H1 (cell line): ENCODE measurements at regions not wholly inside any gene's neighbourhood (a gene's known extent, or its start where the extent isn't known, plus 50 kb on each side); places are given as distances from the start of the nearest gene placed in this dataset.
A peak's percentile ranks its signal among the peaks of the same experiment; 100 is the strongest.

Experiments used
- CTCF ChIA-PET: fragments of 300-600 bp; sonication (Branson Sonifier 250); formaldehyde crosslinking; loops from one replicate; lab custom pipeline; 2021; ENCODE audit not compliant: partially characterized antibody; lab: Charles Lee
- POLR2A ChIA-PET: fragments of 300-600 bp; sonication (Branson Sonifier 250); formaldehyde crosslinking; loops from one replicate; lab custom pipeline; 2021; ENCODE audit warnings: inconsistent platforms; ENCODE audit not compliant: partially characterized antibody; lab: Charles Lee
- DNase-seq, 2 experiments: peaks; one replicate each; pipeline versions ENCODE4 v3.0.0 to v3.0.0-alpha.2; 2010 to 2022; ENCODE audit warnings: low spot score in 2 of 2, low read depth in 1 of 2, mixed read lengths in 1 of 2
- FAIRE-seq: peaks from 2 replicates; lab custom pipeline; 2011; peaks lifted over from hg19 to GRCh38; lab: Jason Lieb, UNC
- H2AFZ ChIP-seq: 2 replicates; pipeline ENCODE4 v1.8.1; 2012; ENCODE audit warnings: low read length, inconsistent platforms
- H2AK5ac ChIP-seq: 2 replicates; pipeline ENCODE4 v1.6.1; 2013; ENCODE audit warnings: low read depth, low read length
- H2BK120ac ChIP-seq: replicated peaks from 2 replicates; pipeline ENCODE3; 2013; ENCODE audit warnings: low read depth, low read length, inconsistent platforms
- H2BK12ac ChIP-seq: 2 replicates; pipeline ENCODE4 v1.6.1; 2013; ENCODE audit warnings: low read depth, low read length
- H2BK15ac ChIP-seq: 2 replicates; pipeline ENCODE4 v1.6.1; 2013; ENCODE audit warnings: low read length
- H2BK20ac ChIP-seq: 2 replicates; pipeline ENCODE4 v1.6.1; 2013; ENCODE audit warnings: low read length
- H2BK5ac ChIP-seq: 2 replicates; pipeline ENCODE4 v1.6.1; 2013; ENCODE audit warnings: low read depth, low read length
- H3K14ac ChIP-seq: 2 replicates; pipeline ENCODE4 v1.6.1; 2013; ENCODE audit warnings: inconsistent platforms; ENCODE audit not compliant: insufficient read length
- H3K18ac ChIP-seq: 2 replicates; pipeline ENCODE4 v1.6.1; 2013; ENCODE audit warnings: low read length; ENCODE audit errors: extremely low read depth
- H3K23ac ChIP-seq: 2 replicates; pipeline ENCODE4 v1.6.1; 2013; ENCODE audit warnings: inconsistent platforms; ENCODE audit not compliant: insufficient read length
- H3K23me2 ChIP-seq: 2 replicates; pipeline ENCODE4 v1.6.1; 2013; ENCODE audit warnings: low read depth, low read length
- H3K27ac ChIP-seq: 2 replicates; pipeline ENCODE4 v1.6.1; 2011; ENCODE audit warnings: low read depth, low read length, inconsistent platforms
- H3K27me3 ChIP-seq, 4 experiments: replicated peaks in 1 of 4; 1 replicate in 1 of 4; 2 replicates in 3 of 4; pipeline versions ENCODE4 v1.6.1 to v1.8.1; 2011 to 2013; ENCODE audit warnings: low read length in 3 of 4, mild to moderate bottlenecking in 3 of 4, inconsistent platforms in 2 of 4, mixed read lengths in 2 of 4, moderate library complexity in 1 of 4; ENCODE audit not compliant: control insufficient read depth in 3 of 4, insufficient read depth in 3 of 4; ENCODE audit errors: extremely low read depth in 1 of 4
- H3K36me3 ChIP-seq, 4 experiments: 2 replicates each; pipeline versions ENCODE4 v1.6.1 to v1.8.1; 2011 to 2013; ENCODE audit warnings: mild to moderate bottlenecking in 4 of 4, low read length in 3 of 4, moderate library complexity in 2 of 4, control low read depth in 1 of 4, inconsistent platforms in 1 of 4; ENCODE audit not compliant: insufficient read depth in 4 of 4, control insufficient read depth in 2 of 4
- H3K4ac ChIP-seq: replicated peaks from 2 replicates; pipeline ENCODE3; 2013; ENCODE audit warnings: low read length, low read depth, mixed read lengths, inconsistent platforms; ENCODE audit not compliant: insufficient read length
- H3K4me1 ChIP-seq, 4 experiments: replicated peaks in 1 of 4; 1 replicate in 1 of 4; 2 replicates in 3 of 4; pipeline versions ENCODE4 v1.6.1 to v1.8.1; 2011 to 2013; ENCODE audit warnings: low read length in 3 of 4, inconsistent platforms in 2 of 4, mixed read lengths in 1 of 4; ENCODE audit not compliant: insufficient read depth in 4 of 4, control insufficient read depth in 3 of 4
- H3K4me2 ChIP-seq, 2 experiments: 2 replicates each; pipeline versions ENCODE4 v1.6.1 to v1.8.1; 2011 to 2013; ENCODE audit warnings: low read depth in 2 of 2, low read length in 2 of 2, control low read depth in 1 of 2, inconsistent platforms in 1 of 2, mild to moderate bottlenecking in 1 of 2; ENCODE audit not compliant: insufficient read depth in 1 of 2
- H3K4me3 ChIP-seq, 4 experiments: fragments of 200-600, 300-600 bp in 1 of 4; sonication (generic), shearing (Covaris generic), sonication (Bioruptor Twin) in 1 of 4; 2 replicates each; pipeline versions ENCODE4 v1.5.1 to v1.8.1; 2011 to 2016; ENCODE audit warnings: low read length in 4 of 4, low read depth in 3 of 4, control low read depth in 2 of 4, inconsistent platforms in 2 of 4, mild to moderate bottlenecking in 2 of 4, mixed read lengths in 1 of 4, moderate library complexity in 1 of 4; ENCODE audit not compliant: insufficient read depth in 2 of 4; ENCODE audit errors: extremely low read depth in 1 of 4
- H3K56ac ChIP-seq: replicated peaks from 2 replicates; pipeline ENCODE3; 2013; ENCODE audit warnings: low read depth, mild to moderate bottlenecking, mixed read lengths, low read length, inconsistent platforms; ENCODE audit not compliant: insufficient read length
- H3K79me1 ChIP-seq: 2 replicates; pipeline ENCODE4 v1.6.1; 2013; ENCODE audit warnings: low read depth, low read length, control low read depth
- H3K79me2 ChIP-seq, 2 experiments: 2 replicates each; pipeline versions ENCODE4 v1.6.1 to v1.8.1; 2012 to 2013; ENCODE audit warnings: low read length in 2 of 2, mild to moderate bottlenecking in 2 of 2, inconsistent platforms in 1 of 2; ENCODE audit not compliant: insufficient read depth in 2 of 2, control insufficient read depth in 1 of 2
- H3K9ac ChIP-seq, 4 experiments: replicated peaks in 1 of 4; 1 replicate in 1 of 4; 2 replicates in 3 of 4; pipeline versions ENCODE4 v1.6.1 to v1.8.1; 2011 to 2013; ENCODE audit warnings: low read depth in 3 of 4, low read length in 3 of 4, control low read depth in 2 of 4, mild to moderate bottlenecking in 2 of 4, moderate library complexity in 2 of 4, inconsistent platforms in 1 of 4; ENCODE audit errors: extremely low read depth in 1 of 4
- H3K9me3 ChIP-seq, 2 experiments: 2 replicates each; pipeline versions ENCODE4 v1.6.1 to v1.8.1; 2012 to 2013; ENCODE audit warnings: mild to moderate bottlenecking in 2 of 2, moderate library complexity in 2 of 2, control low read depth in 1 of 2, inconsistent platforms in 1 of 2, low read depth in 1 of 2, low read length in 1 of 2, mixed read lengths in 1 of 2; ENCODE audit not compliant: insufficient read depth in 2 of 2
- H4K20me1 ChIP-seq, 2 experiments: replicated peaks in 1 of 2; 2 replicates each; pipeline versions ENCODE3 to v1.8.1; 2011 to 2013; ENCODE audit warnings: inconsistent platforms in 2 of 2, low read length in 2 of 2, mild to moderate bottlenecking in 1 of 2; ENCODE audit not compliant: insufficient read depth in 2 of 2, control insufficient read depth in 1 of 2
- H4K5ac ChIP-seq: 2 replicates; pipeline ENCODE4 v1.6.1; 2013; ENCODE audit warnings: low read length, low read depth, mixed read lengths, inconsistent platforms; ENCODE audit not compliant: insufficient read length
- H4K8ac ChIP-seq: 2 replicates; pipeline ENCODE4 v1.8.0; 2013; ENCODE audit warnings: mild to moderate bottlenecking, moderate library complexity, low read length, inconsistent platforms; ENCODE audit not compliant: insufficient read depth; ENCODE audit errors: extremely low read depth
- H4K91ac ChIP-seq: replicated peaks from 2 replicates; pipeline ENCODE3; 2013; ENCODE audit warnings: low read length, mixed read lengths, inconsistent platforms; ENCODE audit not compliant: insufficient read length
- CEBPB ChIP-seq: IDR thresholded peaks from 2 replicates; pipeline ENCODE4 v1.6.1; 2012; ENCODE audit warnings: low read depth, low read length
- EGR1 ChIP-seq: IDR thresholded peaks from 2 replicates; pipeline ENCODE4 v1.6.1; 2011; ENCODE audit warnings: low read depth, low read length, borderline replicate concordance
- HDAC6 ChIP-seq: IDR thresholded peaks from one replicate; pipeline ENCODE4 v1.7.1; 2012; ENCODE audit warnings: low read depth, mild to moderate bottlenecking, inconsistent platforms, low read length, moderate library complexity
- MAFK ChIP-seq: IDR thresholded peaks from 2 replicates; pipeline ENCODE4 v1.6.1; 2012; ENCODE audit warnings: low read depth, mild to moderate bottlenecking, improper control_type of control experiment, low read length
- POU5F1 ChIP-seq: IDR thresholded peaks from 2 replicates; pipeline ENCODE4 v1.6.1; 2011; ENCODE audit warnings: low read depth, mild to moderate bottlenecking, low read length, moderate library complexity
- SAP30 ChIP-seq: fragments of 300-600 bp; sonication (generic); IDR thresholded peaks from 2 replicates; pipeline ENCODE4 v1.7.1; 2012; ENCODE audit warnings: low read length, moderate library complexity, mild to moderate bottlenecking, inconsistent platforms; ENCODE audit not compliant: insufficient read depth, insufficient replicate concordance
- SRF ChIP-seq: IDR thresholded peaks from 2 replicates; pipeline ENCODE4 v1.6.1; 2011; ENCODE audit warnings: mild to moderate bottlenecking, low read depth, low read length, moderate library complexity
- TAF7 ChIP-seq: optimal IDR thresholded peaks from 2 replicates; pipeline ENCODE3; 2011; ENCODE audit warnings: low read depth, mild to moderate bottlenecking, inconsistent platforms, low read length, moderate library complexity, borderline replicate concordance
- ZNF274 ChIP-seq: IDR thresholded peaks from 2 replicates; pipeline ENCODE4 v1.7.0; 2012; ENCODE audit warnings: low read length, borderline replicate concordance; ENCODE audit errors: extremely low read depth
- WGBS, 2 experiments: shearing (Covaris generic) in 1 of 2; methylation state at CpG; one replicate each; pipeline versions ENCODE4 v1.1.6 to v1.1.7; 2013 to 2015; ENCODE audit warnings: low lambda C conversion rate in 2 of 2, mixed read lengths in 2 of 2, inconsistent platforms in 1 of 2, low coverage in 1 of 2, missing lambda C conversion rate in 1 of 2; ENCODE audit not compliant: insufficient replicate concordance in 2 of 2, insufficient coverage in 1 of 2, insufficient read length in 1 of 2; ENCODE audit errors: extremely low coverage in 1 of 2, missing lambda C conversion rate in 1 of 2; 5-methylcytosine and 5-hydroxymethylcytosine counted together

- no peak overlapping the region for H3K27ac ChIP-seq
- no peak overlapping the region for H3K14ac ChIP-seq
- no peak overlapping the region for H4K5ac ChIP-seq
- H2BK120ac ChIP-seq: no peak overlapping the region
- H3K4me1 ChIP-seq: no peaks in the 10 kb centered on the region
- CTCF ChIA-PET: interaction anchor here (1.2 kb wide), 1 partner anchor 94 kb away, joined by 4 read pairs; no protein-coding TSS in a partner anchor
- no peak overlapping the region for H2BK20ac ChIP-seq
- no peak overlapping the region for H3K4me3 ChIP-seq
- H3K79me2 ChIP-seq: no peaks in the 10 kb centered on the region
- no peak overlapping the region for H3K4ac ChIP-seq
- H3K27me3 ChIP-seq: no peaks in the 10 kb centered on the region
- TF ChIP-seq SAP30 (no peak), ZNF274 (no peak), POU5F1 (no peak), TAF7 (no peak), CEBPB (no peak), EGR1 (no peak), HDAC6 (no peak), MAFK (no peak), SRF (no peak)
- no peak overlapping the region for H3K4me2 ChIP-seq
- no peak overlapping the region for H2AK5ac ChIP-seq
- no peak overlapping the region for H3K18ac ChIP-seq
- no peak overlapping the region for H3K23ac ChIP-seq
- no peaks in the 10 kb centered on the region for H3K23me2 ChIP-seq
- H2BK5ac ChIP-seq: no peak overlapping the region
- H2BK15ac ChIP-seq: no peak overlapping the region
- no peak overlapping the region for H3K9ac ChIP-seq
- 0 out of 2 replicates have a peak overlapping the region, but pooled peaks have one; percentile 29 for H2AFZ ChIP-seq
- 95% methylated on average over 1 of the region's 1 CpG; no CpG with 5 or more reads in 1 of the 2 experiments for WGBS, 2 experiments
- POLR2A ChIA-PET: no interaction called here
- no peaks in the 10 kb centered on the region for H3K9me3 ChIP-seq
- FAIRE-seq (no peak), DNase-seq (no peak)
- no peak overlapping the region for H2BK12ac ChIP-seq
- H3K56ac ChIP-seq: no peak overlapping the region
- H3K79me1 ChIP-seq: no peaks in the 10 kb centered on the region
- no peak overlapping the region for H4K91ac ChIP-seq
- no peaks in the 10 kb centered on the region for H3K36me3 ChIP-seq
- no peaks in the 10 kb centered on the region for H4K20me1 ChIP-seq
- H4K8ac ChIP-seq: no peak overlapping the region
Observed at GRCh38 chr12:17372508-17372907, 717.5 kb downstream of the RERGL start.
